HPDE6-E6E7 (cell line): ENCODE measurements at regions not wholly inside any gene's neighbourhood (a gene's known extent, or its start where the extent isn't known, plus 50 kb on each side); places are given as distances from the start of the nearest gene placed in this dataset.
"Not testable (repeated sequence)": the region's sequence is repeated elsewhere in the genome, so short reads cannot be mapped to it uniquely, and the experiment has no call there.

Experiments used
- DNase-seq: peaks from one replicate; pipeline ENCODE4 v3.0.0; 2011; ENCODE audit warnings: missing footprints; ENCODE audit errors: extremely low spot score

DNA sequence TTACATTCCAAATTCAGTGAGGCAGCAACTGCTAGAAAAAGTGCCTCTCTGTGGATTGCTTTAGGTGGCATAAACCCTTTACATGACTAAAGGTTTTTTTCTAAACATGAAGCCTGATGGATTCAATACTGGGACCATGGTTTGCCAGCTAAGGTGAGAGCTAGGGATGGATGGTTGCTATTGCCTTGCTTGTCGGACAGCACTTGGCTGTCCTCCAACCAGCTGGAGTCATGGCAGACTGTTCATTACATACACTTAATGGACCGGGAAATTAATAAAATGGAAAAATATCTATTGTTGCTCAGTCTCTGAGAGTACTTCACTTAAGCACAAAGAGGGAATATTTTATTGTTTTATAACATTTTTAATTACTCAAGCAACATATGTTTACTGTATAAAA lies 116.9 kb upstream of the TRPC7 start:
- no peak for DNase-seq

DNA sequence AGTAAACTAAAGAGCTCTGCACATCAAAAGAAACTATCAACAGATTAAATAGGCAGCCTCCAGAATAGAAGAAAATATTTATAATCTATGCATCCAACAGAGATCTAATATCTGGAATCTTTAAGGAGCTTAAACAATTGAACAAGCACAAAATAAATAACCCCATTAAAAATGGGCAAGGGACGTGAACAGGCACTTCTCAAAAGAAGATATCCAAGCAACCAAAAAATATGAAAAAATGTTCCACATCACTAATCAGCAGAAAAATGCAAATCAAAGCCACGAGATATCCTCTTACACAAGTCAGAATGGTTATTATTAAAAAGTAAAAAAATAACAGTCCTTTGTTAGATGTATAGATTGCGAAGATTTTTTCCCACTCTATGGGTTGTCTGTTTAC lies 109.1 kb upstream of the TRPC7 start:
- DNase-seq: no peak

DNA sequence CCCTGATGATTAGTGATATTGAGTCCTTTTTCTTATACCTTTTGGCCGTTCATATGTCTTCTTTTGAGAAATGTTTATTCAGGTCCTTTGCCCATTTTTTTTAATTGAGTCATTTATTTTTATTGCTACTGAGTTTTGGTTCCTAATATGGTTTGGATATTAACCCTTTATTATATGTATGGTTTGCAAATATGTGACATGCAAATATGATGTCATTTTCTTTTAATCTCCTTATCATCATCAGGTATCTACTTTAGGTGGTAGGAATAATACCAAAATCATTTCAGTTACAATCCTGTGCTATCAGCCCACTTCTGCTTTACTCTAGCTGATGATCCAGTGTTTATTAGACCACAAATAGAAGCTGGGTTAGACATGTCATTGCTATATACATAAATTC lies 102.3 kb upstream of the TRPC7 start:
- no peak for DNase-seq

DNA sequence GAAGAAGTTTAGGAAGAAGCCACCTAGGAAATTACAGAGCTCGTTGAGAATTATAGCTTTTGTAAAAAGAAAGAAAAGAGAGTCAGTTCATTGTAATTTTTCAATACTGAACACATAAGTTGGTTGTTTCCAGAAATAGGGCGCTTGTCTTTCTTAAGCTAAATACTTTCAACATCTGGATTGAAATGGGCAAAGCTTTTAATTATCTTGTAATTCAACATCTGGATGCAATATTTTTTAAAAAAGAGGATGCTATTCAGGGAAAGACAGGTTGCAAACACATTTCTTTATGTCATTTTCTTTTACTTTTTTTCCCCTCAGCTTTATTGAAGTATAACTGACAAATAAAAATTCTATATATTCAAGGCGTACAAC lies 100.7 kb upstream of the TRPC7 start:
- no peak for DNase-seq

DNA sequence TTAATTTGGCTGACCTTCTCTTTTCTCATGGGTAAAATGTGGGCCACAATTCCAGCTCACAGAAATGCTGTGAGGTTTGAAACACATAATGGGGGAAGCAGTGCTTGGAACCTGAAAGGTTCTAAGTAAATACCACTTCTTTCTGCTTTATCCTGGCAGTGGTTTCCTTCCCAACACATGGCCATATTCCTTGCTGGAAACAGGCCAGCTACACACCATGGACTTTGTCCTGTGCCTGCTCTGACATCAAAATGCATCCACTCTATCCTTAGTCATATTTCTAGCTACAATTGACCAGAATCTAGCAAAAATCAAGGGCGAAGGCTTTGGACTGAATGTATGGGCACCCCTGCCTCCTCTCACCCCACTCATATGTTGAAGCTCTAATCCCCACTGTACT lies 93.1 kb upstream of the TRPC7 start:
- no peak for DNase-seq

DNA sequence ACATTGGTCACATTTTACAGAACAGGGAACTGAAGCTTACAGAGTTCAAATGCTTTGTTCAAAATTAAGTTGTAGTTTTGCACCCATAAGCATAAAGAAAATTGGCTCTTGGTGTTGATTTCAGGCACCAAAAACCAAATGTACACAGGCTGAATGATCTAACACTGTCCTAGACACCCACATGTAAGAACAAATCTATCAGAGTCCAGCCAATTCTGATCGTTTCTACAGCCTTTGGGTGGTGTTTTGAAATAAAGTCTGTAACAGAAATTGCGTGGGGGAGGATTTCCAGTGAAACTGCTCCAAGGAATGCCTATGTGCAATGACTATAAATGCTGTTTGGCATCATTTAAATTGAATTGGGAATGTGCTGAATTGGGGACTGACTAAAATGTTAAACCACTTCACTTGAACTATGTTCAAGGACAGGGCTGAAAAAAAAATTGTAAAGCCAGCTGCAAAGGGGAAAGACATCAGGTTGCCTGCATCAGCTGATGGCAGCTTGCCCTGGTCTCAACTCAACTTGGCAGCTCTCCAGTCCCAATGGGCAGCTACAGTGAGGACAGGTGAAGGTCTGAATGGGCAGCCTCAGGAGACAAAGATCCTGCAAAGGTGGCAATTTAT lies 92.2 kb upstream of the TRPC7 start:
- DNase-seq: no peak

DNA sequence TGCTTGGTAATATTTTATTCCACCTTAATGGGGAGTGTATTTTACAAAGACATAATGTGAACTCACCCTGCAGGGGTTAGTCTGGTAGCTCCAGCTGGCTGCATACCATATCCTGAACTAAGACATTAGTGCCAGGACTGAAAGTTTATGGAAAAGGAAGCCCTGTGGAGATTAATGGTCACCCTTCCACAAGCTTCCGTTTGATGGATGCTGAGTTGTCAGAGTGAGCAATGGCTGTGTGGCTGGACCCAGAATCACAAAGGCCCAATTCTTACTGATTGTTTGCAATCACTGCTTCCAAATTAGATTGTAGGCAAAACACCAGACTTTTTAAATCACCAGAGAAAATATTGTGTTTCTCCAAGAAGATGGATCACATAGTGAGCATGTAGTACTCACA lies 90.1 kb upstream of the TRPC7 start:
- DNase-seq: no peak

DNA sequence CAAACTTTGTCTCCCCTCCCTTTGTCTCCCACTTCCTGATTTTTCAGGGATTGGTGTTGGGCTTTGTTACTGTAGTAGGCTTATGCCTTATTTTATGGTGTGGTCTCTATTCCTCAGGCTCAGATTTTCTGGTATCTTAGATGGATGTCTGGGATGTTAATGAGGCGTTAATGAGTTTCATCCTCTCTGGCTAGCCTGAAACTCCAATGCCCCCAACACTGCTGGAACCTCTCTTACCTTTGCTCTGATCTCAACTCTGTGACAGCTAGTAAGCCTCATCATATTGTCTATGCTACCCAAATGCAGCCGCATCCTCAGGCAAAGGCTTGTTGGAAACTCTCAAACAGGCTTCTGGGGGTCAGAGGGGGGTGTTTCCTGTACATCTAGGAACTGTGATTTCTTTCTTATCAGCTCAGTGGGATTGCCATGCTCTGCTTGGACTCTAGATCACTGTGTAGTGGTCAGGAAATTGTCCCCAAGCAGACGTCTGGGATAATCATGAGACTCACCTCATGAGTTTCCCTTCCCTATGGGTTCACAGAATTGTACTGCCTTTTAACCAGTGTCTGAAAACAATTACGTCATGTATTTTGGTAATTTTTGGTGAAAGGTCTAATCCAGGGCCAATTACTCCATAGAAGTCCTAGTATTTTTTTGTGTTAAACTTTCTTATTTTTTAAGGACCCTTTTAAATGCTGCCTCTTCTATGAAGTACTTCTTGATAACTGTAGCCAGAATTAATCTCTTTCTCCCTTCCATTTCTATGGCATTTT lies 88.8 kb upstream of the TRPC7 start:
- DNase-seq: no peak

DNA sequence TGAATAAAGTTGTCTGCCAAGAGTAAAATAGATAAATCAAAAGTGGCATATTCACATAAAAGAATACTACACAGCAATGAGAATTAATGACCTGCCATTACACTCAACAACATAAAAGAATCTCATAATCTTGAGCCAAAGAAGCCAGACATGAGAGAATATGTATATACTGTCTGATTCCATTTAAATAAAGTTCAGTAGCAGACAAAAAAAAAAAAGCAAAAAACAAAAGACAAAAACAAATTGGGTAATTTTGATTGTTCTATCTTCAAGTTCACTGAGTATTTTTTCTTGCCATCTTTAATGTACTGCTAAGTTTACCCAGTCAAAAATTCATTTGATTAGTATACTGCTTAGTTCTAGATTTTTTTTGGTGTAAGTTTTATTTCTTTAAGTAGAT lies 87.9 kb upstream of the TRPC7 start:
- no peak for DNase-seq

DNA sequence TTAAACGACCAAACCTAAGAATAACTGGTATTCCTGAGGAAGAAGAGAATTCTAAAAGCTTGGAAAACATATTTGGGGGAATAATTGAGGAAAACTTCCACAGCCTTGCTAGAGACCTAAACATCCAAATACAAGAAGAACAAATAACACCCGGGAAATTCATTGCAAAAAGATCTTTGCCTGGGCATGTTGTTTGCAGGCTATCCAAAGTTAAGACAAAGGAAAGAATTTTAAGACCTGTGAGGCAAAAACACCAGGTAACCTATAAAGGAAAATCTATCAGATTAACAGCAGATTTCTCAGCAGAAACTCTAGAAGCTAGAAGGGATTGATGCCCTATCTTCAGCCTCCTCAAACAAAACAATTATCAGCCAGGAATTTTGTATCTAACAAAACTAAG lies 82.2 kb upstream of the TRPC7 start:
- DNase-seq: not testable (repeated sequence)

DNA sequence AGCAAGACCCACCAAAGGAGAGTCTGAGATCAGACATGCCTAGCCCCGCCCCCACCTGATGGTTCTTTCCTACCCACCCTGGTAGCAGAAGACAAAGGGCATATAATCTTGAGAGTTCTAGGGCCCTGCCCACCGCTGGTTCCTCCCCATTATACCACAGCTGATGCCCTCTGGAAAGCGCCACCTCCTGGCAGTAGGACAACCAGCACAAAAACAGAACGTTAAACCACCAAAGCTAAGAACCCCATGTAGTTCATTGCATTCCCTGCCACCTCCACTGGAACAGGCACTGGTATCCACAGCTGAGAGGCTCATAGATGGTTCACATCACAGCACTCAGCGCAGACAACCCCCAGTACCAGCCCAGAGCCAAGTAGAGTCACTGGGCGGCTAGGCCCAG lies 81.2 kb upstream of the TRPC7 start:
- DNase-seq: no peak

DNA sequence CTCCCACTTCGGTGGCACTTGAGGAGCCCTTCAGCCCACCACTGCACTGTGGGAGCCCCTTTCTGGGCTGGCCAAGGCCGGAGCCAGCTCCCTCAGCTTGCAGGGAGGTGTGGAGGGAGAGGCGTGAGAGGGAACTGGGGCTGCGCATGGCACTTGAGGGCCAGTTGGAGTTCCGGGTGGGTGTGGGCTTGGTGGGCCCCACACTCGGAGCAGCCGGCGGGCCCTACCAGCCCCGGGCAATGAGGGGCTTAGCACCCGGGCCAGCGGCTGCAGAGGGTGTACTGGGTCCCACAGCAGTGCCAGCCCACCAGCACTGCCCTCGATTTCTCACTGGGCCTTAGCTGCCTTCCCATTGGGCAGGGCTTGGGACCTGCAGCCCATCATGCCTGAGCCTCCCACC lies 78.8 kb upstream of the TRPC7 start:
- DNase-seq: not testable (repeated sequence)

DNA sequence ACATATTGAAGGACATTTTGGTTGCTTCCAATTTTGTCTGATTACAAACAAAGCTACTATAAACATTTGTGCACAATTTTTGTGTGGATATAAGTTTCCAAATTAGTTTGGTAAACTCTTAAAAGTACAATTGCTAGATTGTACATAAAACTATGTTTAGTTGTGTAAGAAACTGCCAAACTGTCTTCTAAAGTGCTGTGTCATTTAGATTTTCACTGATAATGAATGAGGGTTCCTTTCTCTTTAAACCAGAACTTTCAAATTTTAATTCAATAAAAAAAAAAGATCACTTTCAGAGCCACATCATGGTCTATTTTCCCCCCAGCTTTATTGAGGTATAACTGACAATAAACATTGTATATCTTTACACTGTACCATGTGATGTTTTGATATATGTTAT lies 74.0 kb upstream of the TRPC7 start:
- DNase-seq: no peak

DNA sequence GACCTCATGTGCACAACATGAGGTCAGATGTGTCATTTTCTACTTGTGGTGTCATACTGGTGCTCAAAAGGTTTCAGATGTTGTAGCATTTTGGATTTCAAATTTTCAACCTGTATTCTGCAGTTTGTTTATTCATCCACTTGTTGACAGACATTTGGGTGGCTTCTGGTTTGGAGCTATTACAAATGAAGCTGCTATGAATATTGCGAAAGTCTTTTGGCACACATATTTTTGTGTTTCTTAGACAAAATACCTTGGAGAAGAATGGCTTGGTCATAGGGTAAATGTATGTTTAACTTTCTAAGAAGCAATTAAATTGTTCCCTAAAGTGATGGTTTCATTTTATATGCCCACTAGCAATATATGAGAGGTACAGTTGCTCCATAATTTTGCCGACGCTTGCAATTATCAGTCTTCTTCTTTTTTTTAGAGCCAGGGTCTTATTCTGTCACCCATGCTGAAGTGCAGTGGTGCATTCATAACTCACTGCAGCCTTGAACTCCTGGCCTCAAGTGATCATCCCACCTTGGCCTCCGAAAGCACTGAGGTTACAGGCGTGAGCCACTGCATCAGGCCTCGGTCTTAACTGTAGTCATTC lies 70.7 kb upstream of the TRPC7 start:
- no peak for DNase-seq

DNA sequence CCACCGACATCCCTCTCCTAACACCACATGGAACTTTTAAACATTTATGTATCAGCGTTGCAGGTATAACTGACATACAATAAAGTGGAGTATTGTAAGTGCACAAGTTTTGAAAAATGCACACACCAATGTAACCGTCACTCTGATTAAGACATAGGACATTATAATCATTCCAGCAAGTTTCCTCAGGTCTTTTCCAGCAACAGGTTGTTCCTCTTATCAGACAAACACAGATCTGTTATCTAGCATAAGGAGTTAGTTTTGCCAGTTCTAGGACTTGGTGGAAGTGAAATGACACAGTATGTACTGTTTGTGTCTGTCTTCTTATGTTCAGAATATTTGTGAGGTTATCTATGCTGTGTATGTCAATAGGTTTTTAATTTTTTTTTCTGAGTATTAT lies 69.5 kb upstream of the TRPC7 start:
- no peak for DNase-seq

DNA sequence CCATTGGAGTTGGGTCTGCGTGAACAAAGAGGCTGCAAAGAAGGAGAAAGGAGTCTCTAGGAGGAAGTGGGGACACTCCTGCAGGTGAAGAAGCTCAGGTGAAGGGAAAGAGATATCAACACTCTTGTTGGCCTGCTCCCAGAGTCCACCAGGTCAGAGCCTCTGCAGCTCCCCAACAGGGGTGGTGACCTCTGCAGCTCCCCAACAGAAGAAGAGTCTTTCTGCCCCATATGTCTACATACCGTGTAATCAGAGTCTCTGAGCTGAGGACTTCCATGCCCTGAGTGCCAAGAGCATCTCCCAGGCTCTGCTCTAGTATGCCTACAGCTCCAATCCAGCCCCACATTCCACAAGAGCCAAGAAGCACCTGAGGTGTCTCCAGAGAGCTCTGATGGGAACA lies 67.4 kb upstream of the TRPC7 start:
- no peak for DNase-seq

DNA sequence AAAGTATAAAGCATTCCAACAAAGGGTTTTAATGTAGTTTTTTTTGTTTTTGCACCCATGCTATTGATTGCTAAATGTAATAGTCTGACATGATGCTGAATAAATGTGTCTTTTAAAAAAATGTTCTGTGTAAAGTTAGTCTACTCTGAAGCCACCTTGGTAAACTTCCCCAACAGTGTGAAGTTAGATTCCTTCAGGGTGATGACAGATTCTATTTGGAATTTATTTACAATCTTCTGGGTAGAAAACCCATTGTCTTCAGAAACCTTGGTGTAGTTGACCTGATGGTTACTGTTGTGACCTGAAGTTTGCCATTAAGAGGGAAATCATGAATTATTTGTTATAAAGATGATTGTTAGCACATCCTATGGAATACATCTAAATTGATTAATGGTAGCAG lies 64.7 kb upstream of the TRPC7 start:
- no peak for DNase-seq

DNA sequence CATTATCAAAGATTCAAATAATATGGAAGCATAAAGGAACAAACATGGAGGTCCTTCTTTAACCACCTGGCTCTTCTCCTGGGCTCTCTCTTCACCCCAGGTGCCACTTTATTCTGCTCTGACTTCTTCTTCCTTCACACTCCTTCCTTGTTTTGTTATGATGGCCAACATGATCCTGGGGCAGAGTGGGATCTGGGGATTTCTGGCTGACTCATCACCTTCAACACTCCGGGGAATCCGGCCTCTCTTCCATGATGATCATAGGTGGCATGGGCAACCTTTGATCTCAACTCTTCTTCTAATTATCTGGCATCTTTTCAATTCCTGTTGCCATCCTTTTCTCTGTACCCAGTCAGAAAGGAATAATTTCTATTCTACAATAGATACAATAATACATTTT lies 62.1 kb upstream of the TRPC7 start:
- no peak for DNase-seq

DNA sequence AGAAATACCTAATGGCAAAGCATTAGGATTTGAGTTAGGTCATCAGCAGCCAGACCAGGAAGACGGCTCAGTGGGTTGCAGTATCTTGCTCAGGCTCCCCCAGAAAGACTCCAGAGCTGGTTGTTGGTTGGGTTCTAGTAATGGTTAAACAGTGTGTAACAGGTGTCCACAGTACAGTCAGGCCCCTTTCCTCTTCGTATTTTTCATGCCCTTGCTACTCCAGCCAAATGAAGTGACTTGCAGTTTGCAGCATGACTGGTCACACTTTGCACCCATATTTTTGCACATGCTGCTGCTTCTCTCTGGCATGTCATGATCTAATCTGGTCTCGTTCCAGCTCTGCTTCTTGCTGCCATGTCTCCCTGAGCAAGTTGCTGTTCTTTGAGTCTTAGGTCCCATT lies 60.6 kb upstream of the TRPC7 start:
- no peak for DNase-seq

DNA sequence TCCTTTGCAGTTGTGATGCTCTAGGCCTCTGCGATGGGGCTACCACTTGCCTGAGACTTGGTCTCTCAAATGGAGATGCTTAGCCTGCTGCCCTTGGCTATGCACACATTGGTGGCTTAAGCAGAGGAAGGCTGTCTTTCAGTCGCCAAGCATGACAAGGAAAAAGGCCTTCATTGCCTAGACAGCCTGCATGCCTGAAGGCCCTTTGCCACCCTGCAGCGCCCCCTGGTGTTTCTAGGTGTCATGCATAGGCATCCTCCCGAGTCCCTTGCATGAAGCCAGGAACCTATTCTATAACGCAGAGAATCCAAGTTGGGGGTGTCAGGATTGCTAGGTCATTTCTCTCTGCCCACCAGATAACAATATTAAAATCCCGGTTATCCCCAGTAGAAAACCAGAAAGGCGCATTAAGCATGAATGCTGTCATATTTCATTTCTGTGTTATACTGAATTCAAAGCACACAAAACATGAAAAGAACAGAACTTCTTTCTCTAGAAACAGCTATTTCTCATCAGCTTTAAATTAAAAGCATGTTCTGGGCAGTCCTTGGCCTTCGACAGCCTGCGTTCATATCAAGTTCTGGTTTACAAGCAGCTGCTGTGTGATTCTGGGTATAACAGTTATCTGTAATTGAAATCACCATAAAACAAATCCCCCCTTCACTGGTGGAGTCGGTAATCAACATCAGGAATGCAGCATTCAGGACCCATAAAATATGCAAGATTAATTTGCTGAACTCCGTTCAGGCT lies 59.7 kb upstream of the TRPC7 start:
- peak; percentile 47 for DNase-seq

DNA sequence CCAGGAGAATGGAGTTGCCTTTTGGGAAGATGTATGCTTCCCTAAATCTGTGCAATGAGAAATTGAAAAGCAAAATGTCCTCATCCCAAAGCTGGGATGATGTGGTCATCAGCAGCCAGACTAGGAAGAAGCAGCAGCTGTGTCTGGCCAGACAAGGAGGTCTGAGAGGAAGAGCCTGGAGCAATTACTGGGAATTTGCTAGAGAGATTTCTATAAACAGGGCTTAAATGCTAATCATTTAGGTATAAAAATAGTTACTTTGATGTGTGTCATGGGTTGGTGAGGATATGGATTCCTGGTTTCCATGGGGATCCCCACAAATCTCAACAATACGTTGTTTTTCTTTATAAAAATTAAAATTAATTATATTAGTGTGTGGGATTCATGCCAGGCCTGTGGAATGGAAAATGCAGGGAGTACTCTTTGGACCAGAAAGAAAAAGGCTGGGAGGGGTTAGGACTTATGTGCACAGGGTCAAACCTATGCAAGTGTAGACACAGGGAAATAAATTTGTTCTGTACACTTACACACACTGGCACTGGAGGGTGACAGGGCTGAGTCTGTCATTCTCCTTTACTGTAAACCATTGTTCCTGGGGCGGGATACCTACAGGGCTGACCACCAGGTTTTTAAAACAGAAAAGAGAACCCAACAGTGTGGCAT lies 58.7 kb upstream of the TRPC7 start:
- DNase-seq: no peak
